ENCODE measurements at regions not wholly inside any gene's neighbourhood (a gene's known extent, or its start where the extent isn't known, plus 50 kb on each side); places are given as distances from the start of the nearest gene placed in this dataset.

DNA sequence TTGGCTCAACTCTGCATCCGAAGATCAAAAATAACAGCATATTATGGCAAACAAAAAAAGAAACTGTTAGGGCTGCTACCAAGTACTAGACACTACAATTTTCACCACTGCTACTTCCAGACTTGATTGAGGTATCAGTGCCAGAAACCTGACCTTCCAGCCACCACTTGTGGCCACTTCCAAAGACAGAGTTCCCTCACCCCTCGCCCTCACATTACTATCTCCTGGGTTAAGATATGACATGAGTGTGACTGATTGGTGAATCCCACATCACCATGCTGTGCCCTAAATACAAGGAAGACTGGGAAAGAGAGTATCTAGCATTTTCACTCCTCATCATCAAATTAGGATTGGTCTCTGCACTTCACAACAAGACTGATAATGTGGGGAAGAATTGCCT lies 296.1 kb upstream of the NT5C1B start:
- TF ChIP-seq CTCF (IDR thresholded peaks at IDR 0.05; ENCODE audit: extremely low read depth in 1 of 2, insufficient read depth in 1 of 2, low read depth in 1 of 2, low read length in 2 of 2) (no peak), POLR2AphosphoS5 (IDR thresholded peaks at IDR 0.05; ENCODE audit: insufficient read depth, low read depth, low read length) (no peak), POLR2A (IDR thresholded peaks at IDR 0.05; ENCODE audit: low read depth, low read length) (no peak), FOS (IDR thresholded peaks at IDR 0.05; ENCODE audit: borderline replicate concordance, insufficient read depth, low read length) (no peak), MAX (IDR thresholded peaks at IDR 0.05; ENCODE audit: insufficient read depth, insufficient read length) (no peak), EZH2 (IDR thresholded peaks at IDR 0.05; ENCODE audit: borderline replicate concordance, low read depth, low read length, severe bottlenecking) (no peak)

All from endothelial cell of umbilical vein (primary cell).